BLaER1 (cell line): ENCODE measurements at regions not wholly inside any gene's neighbourhood (a gene's known extent, or its start where the extent isn't known, plus 50 kb on each side); places are given as distances from the start of the nearest gene placed in this dataset.
A peak's percentile ranks its signal among the peaks of the same experiment; 100 is the strongest.

Experiments
- H3K27ac ChIP-seq: shearing (Covaris generic); formaldehyde crosslinking; 2 replicates; pipeline ENCODE4 v1.8.1; 2022
- H3K27me3 ChIP-seq: shearing (Covaris generic); formaldehyde crosslinking; 2 replicates; pipeline ENCODE4 v1.8.1; 2022
- H3K36me3 ChIP-seq: shearing (Covaris generic); formaldehyde crosslinking; 2 replicates; pipeline ENCODE4 v1.8.1; 2022
- H3K4me1 ChIP-seq: shearing (Covaris generic); formaldehyde crosslinking; 2 replicates; pipeline ENCODE4 v1.8.1; 2022
- H3K4me2 ChIP-seq: shearing (Covaris generic); formaldehyde crosslinking; 2 replicates; pipeline ENCODE4 v1.8.1; 2022
- H3K4me3 ChIP-seq: shearing (Covaris generic); formaldehyde crosslinking; 2 replicates; pipeline ENCODE4 v1.8.1; 2022
- H3K9ac ChIP-seq: shearing (Covaris generic); formaldehyde crosslinking; 2 replicates; pipeline ENCODE4 v1.8.1; 2022
- H3K9me3 ChIP-seq: shearing (Covaris generic); formaldehyde crosslinking; 2 replicates; pipeline ENCODE4 v1.8.1; 2022
- H4K20me1 ChIP-seq: shearing (Covaris generic); formaldehyde crosslinking; 2 replicates; pipeline ENCODE4 v1.8.1; 2022
- Cebpa-rat ChIP-seq: shearing (Covaris generic); IDR thresholded peaks from 2 replicates; pipeline ENCODE4 v1.8.1; 2022

GRCh38 chr10:130726996-130727725 lies 584.4 kb downstream of the TCERG1L start:
- H4K20me1 ChIP-seq: no peaks in the 10 kb centered on the region
- peaks cover 8% of the 10 kb centered on the region; the same call in 1 of the 2 replicates for H3K4me1 ChIP-seq
- H3K4me3 ChIP-seq: no peak overlapping the region
- no peaks in the 10 kb centered on the region for H3K27me3 ChIP-seq
- H3K4me2 ChIP-seq: no peak overlapping the region
- no peaks in the 10 kb centered on the region for H3K9me3 ChIP-seq
- no peak overlapping the region for H3K27ac ChIP-seq
- TF ChIP-seq Cebpa-rat: no peak
- H3K9ac ChIP-seq: no peak overlapping the region
- no peaks in the 10 kb centered on the region for H3K36me3 ChIP-seq

- peak overlapping the region; percentile 5; the same call in 1 of the 2 replicates for H3K4me2 ChIP-seq
- no peaks in the 10 kb centered on the region for H3K9me3 ChIP-seq
- H3K4me3 ChIP-seq: no peak overlapping the region
- H3K36me3 ChIP-seq: no peaks in the 10 kb centered on the region
- TF ChIP-seq Cebpa-rat: no peak
- H3K9ac ChIP-seq: no peak overlapping the region
- peaks cover 8% of the 10 kb centered on the region; the same call in 1 of the 2 replicates for H3K4me1 ChIP-seq
- no peaks in the 10 kb centered on the region for H3K27me3 ChIP-seq
- no peak overlapping the region for H3K27ac ChIP-seq
- no peaks in the 10 kb centered on the region for H4K20me1 ChIP-seq
Observed at GRCh38 chr10:130727766-130728490, 583.6 kb downstream of the TCERG1L start.

- TF ChIP-seq Cebpa-rat: no peak
- Histone ChIP-seq H3K9ac (no peak overlapping the region), H4K20me1 (no peaks in the 10 kb centered on the region), H3K9me3 (no peaks in the 10 kb centered on the region), H3K4me3 (no peak overlapping the region), H3K27me3 (no peaks in the 10 kb centered on the region), H3K36me3 (no peaks in the 10 kb centered on the region), H3K27ac (no peak overlapping the region), H3K4me1 (peaks cover 8% of the 10 kb centered on the region; the same call in 1 of the 2 replicates), H3K4me2 (peak overlapping the region; percentile 5; the same call in 1 of the 2 replicates)
Observed at GRCh38 chr10:130728531-130729215, 582.8 kb downstream of the TCERG1L start.

- Histone ChIP-seq H3K4me3 (no peak overlapping the region), H3K4me2 (no peak overlapping the region), H3K27ac (no peak overlapping the region), H3K36me3 (no peaks in the 10 kb centered on the region), H3K9ac (no peak overlapping the region), H3K27me3 (no peaks in the 10 kb centered on the region), H4K20me1 (no peaks in the 10 kb centered on the region), H3K4me1 (peaks cover 8% of the 10 kb centered on the region; the same call in 1 of the 2 replicates), H3K9me3 (no peaks in the 10 kb centered on the region)
- TF ChIP-seq Cebpa-rat: no peak
Observed at GRCh38 chr10:130729876-130730275, 581.6 kb downstream of the TCERG1L start.

- Histone ChIP-seq H3K4me3 (no peak overlapping the region), H3K27me3 (no peaks in the 10 kb centered on the region), H3K27ac (no peak overlapping the region), H3K9me3 (no peaks in the 10 kb centered on the region), H3K4me2 (no peak overlapping the region), H4K20me1 (no peaks in the 10 kb centered on the region), H3K9ac (no peak overlapping the region), H3K36me3 (no peaks in the 10 kb centered on the region), H3K4me1 (no peaks in the 10 kb centered on the region)
- no peak for TF ChIP-seq Cebpa-rat
Observed at GRCh38 chr10:130737186-130737585, 574.3 kb downstream of the TCERG1L start.

GRCh38 chr10:130737621-130738020 lies 573.9 kb downstream of the TCERG1L start:
- no peak for TF ChIP-seq Cebpa-rat
- H3K4me2 ChIP-seq: no peak overlapping the region
- H3K27me3 ChIP-seq: no peaks in the 10 kb centered on the region
- no peak overlapping the region for H3K9ac ChIP-seq
- H3K9me3 ChIP-seq: no peaks in the 10 kb centered on the region
- no peaks in the 10 kb centered on the region for H4K20me1 ChIP-seq
- no peaks in the 10 kb centered on the region for H3K36me3 ChIP-seq
- H3K4me1 ChIP-seq: no peaks in the 10 kb centered on the region
- no peak overlapping the region for H3K27ac ChIP-seq
- H3K4me3 ChIP-seq: no peak overlapping the region

- no peak overlapping the region for H3K4me2 ChIP-seq
- TF ChIP-seq Cebpa-rat: peak; percentile 73
- H3K27me3 ChIP-seq: no peaks in the 10 kb centered on the region
- no peak overlapping the region for H3K27ac ChIP-seq
- H3K4me3 ChIP-seq: no peak overlapping the region
- no peaks in the 10 kb centered on the region for H3K9me3 ChIP-seq
- H4K20me1 ChIP-seq: no peaks in the 10 kb centered on the region
- H3K4me1 ChIP-seq: no peaks in the 10 kb centered on the region
- H3K36me3 ChIP-seq: no peaks in the 10 kb centered on the region
- no peak overlapping the region for H3K9ac ChIP-seq
Observed at GRCh38 chr10:130739016-130739756, 572.3 kb downstream of the TCERG1L start.

GRCh38 chr10:130739757-130740145 lies 571.8 kb downstream of the TCERG1L start:
- Histone ChIP-seq H3K27ac (no peak overlapping the region), H3K4me2 (no peak overlapping the region), H3K36me3 (no peaks in the 10 kb centered on the region), H4K20me1 (no peaks in the 10 kb centered on the region), H3K4me3 (no peak overlapping the region), H3K4me1 (no peaks in the 10 kb centered on the region), H3K27me3 (no peaks in the 10 kb centered on the region), H3K9me3 (no peaks in the 10 kb centered on the region), H3K9ac (no peak overlapping the region)
- no peak for TF ChIP-seq Cebpa-rat

- no peak overlapping the region for H3K4me2 ChIP-seq
- no peaks in the 10 kb centered on the region for H3K9me3 ChIP-seq
- H4K20me1 ChIP-seq: no peaks in the 10 kb centered on the region
- no peaks in the 10 kb centered on the region for H3K27me3 ChIP-seq
- H3K4me3 ChIP-seq: no peak overlapping the region
- no peaks in the 10 kb centered on the region for H3K36me3 ChIP-seq
- H3K9ac ChIP-seq: no peak overlapping the region
- H3K27ac ChIP-seq: no peak overlapping the region
- 0 out of 2 replicates have a peak, but pooled peaks cover under 1% of the 10 kb centered on the region for H3K4me1 ChIP-seq
- TF ChIP-seq Cebpa-rat: no peak
Observed at GRCh38 chr10:130740166-130740565, 571.4 kb downstream of the TCERG1L start.
